NCI-H1105 treated with DMSO at 0.1 percent for 48 hours (cell line): ENCODE measurements at regions not wholly inside any gene's neighbourhood (a gene's known extent, or its start where the extent isn't known, plus 50 kb on each side); places are given as distances from the start of the nearest gene placed in this dataset.
A peak's percentile ranks its signal among the peaks of the same experiment; 100 is the strongest.

ENCODE experiments used
- DNase-seq: peaks from one replicate; lab custom pipeline; 2025; lab: John Stamatoyannopoulos, UW

DNA sequence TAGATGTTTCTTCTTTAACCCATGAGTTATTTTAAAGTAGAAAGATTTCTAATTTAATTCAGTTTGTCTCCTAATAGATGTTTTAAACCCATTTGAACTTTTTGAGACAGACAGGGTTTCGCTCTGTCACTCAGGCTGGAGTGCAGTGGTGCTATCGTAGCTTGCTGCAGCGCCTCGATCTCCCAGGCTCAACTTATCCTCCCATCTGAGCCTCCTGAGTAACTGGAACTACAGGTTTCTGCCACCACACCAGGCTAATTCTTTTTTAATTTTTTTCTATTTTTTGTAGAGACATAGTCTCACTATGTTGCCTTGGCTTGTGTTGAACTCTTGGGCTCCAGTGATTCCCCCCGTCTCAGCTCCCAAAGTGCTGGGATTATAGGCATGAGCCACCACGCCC is 53.0 kb upstream of the RAB18 start:
- DNase-seq = no peak

DNA sequence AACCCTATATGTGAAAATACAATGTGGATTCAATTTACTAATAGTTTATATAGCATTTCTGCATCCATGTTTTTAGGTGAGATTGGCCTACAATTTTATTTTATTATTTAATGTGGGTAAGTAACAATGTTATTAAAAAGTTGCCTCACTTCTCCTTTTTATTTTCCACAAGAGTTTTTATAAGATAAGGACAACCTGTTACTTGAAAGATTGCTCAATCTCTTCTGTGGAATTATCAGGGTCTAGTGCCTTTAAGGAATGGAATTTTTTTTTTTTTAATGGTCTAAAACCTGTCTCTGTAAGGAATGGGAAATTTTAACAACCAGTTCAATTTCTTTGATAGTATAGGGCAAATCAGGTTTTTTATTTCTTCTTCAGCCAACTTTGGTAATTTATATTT is 53.9 kb upstream of the RAB18 start:
- DNase-seq = no peak

DNA sequence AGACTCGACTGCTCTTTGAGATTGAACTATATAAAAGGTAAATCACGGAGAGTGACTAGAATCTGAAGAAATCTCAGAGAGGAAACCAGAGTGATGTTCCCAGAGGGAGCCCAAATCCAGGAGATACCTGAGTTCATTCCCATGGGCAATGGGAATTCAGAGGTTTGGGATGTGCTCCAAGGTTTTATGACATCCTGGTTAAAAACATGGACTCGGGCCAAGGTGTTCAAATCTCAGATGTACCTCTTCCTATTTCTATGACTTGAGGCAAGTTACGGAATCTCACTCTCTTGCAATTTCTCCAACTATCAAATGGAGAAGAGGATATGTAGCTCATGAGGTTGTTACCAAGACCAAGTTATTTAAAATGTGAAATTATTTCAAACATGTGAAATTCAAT is 54.5 kb upstream of the RAB18 start:
- DNase-seq = no peak

DNA sequence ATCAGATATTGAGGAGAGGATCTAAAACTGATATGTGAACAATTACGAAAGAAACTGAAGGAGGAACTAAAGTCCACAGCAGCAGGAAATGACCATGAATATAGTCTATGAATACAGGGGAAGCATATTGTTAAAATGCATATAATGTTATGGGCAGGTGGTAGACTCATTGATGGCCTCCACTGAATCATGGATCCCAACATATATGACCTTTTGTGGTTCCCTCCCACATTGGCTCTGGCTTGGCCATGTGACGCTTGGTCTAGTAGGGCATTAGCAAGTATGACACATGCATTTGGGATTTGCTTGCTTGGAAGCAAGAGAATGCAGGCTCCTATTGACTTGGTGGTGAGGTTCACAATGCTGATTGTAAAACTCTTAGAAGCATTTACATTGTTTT is 55.2 kb upstream of the RAB18 start:
- DNase-seq = no peak

DNA sequence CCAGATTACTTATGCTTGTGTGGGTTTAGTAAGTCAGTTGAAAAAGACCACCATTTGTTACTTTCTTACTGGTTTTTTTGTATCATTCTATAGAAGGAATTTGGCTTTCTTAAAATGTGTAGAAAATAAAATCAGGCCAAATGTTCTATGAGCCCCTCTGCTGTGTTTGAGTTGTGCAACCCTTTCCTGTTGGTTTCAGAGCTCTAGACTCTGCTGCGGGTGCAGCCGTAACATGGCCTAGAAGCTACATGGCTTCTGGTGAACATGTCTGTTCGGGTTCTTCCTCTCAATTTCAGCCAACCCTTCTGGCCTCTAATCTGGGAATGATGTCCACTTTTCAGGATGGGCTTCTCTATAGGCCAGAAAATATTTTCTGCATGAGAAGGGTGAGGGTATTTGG is 56.6 kb upstream of the RAB18 start:
- no peak for DNase-seq

DNA sequence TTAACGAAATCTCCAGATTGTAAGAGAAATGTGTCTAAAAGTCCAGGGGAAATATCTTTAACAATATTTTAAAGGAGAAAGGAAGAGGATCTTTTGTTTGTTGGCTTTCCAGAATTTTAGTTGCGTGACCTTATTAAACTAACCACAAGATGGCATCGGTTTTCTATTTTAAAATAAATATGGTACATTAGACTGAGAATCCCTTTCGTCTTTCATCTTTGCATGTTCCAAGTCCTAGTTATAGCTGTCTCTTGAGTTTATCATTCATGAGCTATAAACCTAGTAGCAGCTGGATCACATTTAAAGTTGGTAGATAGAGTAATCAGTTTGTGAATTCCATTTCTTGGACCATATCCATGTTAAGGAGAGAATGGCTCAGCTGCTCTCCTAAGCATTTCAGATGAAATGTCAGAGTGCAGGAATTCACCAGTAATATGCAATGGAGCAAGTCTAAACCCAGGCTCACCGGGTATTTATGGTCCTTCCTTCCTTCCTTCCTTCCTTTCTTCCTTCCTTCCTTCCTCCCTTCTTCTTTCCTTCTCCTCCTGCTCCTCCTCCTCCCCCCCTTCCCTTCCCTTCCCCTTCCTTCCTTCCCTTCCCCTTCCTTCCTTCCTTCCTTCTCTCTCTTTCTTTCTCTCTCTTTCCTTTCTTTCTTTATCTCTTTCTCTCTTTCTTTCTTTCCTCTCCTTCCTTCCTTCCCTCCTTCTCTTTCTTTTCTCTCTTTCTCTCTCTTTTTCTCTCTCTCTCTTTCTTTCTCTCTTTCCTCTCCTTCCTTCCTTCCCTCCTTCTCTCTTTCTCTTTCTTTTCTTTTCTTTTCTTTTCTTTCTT is 57.8 kb upstream of the RAB18 start:
- DNase-seq = peak; percentile 40

DNA sequence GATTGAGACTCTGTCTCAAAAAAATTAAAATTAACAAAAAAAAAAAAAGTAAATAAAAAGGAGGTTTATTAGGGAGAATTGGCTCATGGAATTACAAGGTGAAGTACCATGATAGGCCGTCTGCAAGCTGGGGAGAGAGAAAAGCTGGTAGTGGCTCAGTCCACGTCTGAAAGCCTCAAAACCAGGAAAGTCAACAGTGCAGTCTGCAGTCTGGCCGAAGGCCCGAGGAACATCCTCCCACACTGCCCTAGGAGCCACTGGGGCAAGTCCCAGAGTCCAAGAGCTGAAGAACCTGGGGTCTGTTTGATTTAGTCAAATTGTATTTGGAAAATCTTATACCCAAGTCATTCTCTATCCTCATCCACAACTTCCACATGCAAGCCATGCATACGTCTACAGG is 59.0 kb upstream of the RAB18 start:
- no peak for DNase-seq

DNA sequence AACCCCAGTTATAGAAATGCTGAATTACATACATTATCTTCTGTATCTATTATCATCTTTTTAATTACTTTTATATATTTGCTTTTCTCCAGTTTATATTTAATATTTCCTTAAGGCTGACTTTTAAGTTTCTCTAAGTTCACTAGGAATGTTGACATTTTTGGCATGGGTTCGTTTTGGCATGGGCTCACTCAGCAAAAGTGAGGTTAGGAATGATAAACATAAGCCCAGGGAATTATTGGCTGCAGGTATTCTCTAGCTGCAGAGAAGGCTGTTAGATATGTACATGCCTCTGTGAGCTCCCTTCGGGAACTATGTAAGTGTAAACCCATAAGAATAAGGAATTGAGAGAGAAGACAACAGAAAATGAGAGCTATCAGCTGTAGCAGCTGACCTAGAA is 63.6 kb upstream of the RAB18 start:
- DNase-seq = no peak

DNA sequence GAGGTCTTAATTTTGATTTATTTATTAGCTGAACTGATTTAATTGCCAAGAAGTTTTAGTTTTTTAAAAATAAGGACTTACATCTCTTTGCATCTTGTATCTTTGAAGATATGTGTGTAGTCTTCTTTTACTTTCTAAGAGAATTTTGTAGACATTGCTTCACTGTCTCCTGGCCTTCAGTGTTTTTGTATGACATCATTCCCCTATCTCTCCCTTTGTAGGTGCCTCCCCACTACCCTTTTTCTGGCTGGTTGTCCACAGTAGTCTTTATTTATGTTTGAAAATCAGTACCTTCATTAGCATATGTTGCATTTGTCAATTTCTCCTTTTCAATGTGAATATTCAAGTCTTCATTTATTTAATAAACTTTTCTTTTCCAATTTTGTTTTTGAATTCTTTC is 64.1 kb upstream of the RAB18 start:
- no peak for DNase-seq

DNA sequence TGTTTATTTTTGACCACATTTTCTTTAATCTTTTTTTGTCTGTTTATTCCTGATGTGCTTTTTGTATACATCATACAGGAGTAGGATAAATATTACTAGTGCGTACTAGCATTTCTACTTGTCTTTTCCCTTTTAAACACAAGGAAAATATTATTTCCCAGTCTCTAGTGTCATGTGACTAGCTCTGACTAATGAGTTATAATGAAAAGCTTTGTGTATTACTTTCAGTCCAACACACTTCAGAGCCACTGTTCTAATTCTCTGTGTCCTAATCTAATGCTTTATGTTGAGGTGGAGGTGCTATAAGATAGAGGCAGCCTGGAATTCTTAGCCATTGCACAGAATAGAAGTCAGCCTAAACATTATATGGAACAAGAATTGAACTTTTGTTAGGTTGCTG is 65.0 kb upstream of the RAB18 start:
- DNase-seq = no peak

DNA sequence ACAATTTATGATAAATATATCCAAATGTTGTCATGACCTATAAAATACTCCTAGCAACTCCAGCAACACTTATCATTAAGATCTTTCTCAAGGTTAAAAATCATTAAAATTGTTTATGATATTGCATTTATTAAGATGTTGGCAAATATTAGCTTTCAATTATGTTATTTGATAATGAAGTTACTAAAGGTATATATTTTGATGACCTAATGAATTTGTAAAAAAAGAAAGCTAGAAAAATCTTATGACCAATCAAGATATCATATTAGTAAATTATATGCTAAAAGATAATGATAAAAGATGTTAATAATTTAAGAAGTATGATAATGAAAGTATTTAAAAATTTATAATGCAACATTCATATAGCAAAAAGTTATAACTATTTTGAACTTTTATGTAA is 66.3 kb upstream of the RAB18 start:
- DNase-seq = no peak

DNA sequence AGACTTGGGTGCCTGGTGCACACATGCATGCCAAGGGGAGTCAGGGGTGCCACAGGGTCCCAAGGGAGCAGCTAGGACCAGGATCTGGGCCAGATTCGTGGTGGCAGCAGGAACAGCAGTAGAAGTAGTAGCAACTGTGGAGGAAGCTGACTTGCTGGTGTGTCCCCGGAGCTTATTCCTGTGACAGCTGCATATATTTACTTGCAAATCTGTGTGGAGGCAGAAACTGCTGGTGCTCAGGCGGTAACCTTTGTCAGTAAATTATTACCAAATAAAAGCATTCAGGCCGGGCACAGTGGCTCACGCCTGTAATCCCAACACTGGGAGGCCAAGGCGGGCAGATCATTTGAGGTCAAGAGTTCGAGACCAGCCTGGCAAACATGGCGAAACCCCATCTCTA is 67.4 kb upstream of the RAB18 start:
- no peak for DNase-seq

DNA sequence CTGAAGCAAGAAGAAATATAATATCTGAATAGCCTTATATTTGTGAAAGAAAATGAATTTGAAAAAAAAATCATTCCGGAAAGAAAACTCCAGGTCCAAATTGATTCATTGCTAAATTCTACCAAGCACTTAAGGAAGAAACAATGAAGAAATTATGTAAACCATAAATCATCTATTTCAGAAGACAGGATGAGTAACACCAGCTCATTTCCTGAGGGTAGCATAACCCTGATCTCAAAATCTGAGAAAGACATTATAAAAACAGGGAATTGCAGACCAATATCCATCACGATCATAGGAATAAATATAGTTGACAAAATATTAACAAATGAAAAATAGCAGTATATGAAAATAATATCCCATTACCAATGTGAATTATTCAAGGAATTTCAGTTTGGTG is 70.1 kb upstream of the RAB18 start:
- DNase-seq = no peak

DNA sequence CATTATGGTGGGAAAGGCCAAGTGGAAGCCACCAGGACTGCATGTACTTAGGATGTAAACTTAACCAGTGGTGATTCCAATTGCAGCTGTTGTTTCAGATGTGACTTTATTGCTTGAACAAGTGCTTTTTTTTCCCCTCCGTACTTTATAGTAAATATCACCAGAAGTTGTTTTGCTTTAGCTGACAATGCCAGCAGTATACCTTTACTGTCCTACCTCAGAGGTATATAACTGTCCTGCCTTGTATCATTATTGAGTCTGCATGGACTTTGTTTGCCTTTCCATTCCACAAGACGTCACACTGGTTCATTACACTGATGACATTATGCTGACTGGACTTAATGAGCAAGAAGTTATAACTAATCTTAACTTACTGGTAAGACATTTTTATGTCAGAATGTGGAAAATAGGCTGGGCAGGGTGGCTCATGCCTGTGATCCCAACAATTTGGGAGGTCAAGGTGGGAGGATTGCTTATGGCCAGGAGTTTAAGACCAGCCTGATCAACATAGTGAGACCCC is 77.1 kb upstream of the RAB18 start:
- DNase-seq = no peak

DNA sequence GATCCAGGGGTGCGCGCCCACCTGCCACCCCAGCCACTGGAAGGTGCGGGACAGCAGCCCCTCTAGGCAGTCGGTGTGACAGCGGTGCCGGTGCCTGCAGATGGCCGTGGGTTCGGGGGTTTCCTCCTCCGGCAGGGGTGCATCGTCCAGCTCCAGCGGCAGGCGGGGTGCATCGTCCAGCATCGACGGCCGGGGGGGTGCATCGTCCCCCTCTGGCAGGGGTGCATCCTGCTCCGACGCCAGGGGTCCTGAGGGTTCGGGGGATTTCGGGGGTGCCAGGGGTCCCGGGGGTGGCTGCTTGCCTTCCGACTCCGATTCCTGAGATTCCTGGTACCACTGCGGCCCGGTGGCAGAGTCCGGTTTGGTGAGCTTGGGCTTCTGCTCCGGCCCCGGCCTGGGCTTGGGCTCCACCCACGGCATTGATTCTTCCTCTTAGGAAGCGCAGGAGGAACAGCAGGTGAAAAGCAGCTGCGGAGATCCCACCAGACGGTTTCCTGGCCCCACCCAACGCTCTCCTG is 90.2 kb upstream of the RAB18 start:
- DNase-seq = no peak

DNA sequence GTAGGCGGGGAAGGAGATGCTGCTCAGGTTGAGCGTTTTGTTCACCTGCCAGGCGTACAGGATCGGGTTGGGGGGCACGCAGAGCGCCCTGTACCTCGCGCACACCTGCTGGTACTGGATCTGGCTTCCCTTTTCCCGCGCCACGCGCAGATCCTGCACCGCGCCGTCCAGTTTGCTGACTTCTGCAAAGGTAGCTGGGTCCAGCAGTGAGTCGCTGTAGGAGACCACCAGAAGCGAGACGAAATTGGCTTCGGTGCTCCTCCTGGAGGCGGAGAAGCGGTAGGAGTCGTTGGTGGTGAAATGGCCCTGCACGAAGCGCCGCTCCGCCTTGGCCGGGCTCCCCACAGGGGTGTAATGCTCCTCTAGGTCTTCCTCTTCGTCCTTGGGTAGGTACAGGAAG is 90.7 kb upstream of the RAB18 start:
- no peak for DNase-seq

DNA sequence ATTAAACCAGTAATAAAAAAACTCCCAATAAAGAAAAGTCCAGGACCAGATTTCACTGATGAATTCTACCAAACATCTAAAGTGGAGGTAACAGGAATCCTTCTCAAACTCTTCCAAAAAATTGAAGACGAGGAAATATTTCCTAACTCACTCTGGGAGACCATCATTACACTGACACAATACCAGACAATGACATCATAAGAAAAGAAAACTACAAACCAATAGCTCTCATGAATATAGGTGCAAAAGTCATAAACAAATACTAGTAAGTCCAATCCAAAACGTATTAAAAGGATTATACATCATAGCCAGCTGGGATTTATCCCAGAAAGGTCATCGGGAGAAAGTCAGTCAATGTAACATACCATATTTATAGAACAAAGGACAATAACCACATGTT is 94.0 kb upstream of the RAB18 start:
- no peak for DNase-seq

DNA sequence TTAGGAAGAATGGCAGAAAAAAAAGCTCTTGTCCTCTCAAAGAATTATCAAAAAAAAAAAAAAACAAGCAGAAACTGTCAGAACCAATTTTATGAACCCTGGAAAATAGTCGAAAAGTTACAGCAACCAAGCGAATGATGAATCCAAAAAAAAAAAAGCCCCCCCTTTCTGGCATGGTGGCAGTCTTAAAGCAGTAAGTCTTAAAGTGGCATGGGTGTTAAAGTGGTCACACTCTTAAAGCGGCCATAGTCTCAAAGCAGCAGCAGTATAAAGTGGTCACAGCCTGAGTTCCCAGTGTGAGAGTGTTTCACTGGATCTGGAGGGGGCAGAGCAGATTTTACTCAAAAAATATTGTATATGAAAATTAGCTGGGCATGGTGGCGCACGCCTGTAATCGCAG is 96.8 kb upstream of the RAB18 start:
- DNase-seq = no peak

DNA sequence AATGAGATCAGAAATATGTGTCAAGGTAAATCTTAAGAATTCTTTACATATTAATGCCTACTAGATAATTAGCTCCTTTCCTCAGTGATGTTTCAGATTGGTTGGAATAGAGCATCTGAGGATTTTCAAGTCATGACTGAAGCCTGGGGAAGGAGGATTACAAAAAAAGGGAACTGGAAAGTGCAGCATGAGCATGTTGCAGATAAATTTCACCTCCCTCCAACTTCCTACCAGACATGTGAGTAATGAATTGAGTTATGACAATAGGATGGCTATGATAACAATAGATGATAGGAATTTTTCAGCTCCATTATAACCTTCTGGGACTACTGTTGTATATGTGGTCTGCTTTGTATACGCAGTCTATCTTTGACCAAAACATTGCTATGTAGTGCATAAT is 104.2 kb upstream of the RAB18 start:
- DNase-seq = no peak

DNA sequence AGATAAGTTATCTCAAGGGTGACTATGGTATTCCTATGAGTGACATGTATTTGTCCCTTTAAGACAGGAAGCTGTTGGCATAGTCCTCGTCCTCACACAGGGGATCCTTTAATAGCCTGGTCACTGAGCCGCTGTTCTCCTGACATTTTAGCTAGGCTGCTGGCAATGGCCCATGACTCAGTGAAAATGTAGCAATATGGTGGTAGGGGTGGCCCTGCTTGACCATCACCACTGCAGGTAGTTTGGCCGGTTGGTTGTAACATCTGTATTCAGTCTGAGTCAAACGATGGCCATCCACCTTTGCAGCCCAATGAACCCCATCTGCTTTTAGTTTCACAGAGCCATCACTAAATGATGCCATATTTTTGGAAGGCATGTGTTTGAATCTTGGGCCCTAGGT is 110.1 kb upstream of the RAB18 start:
- DNase-seq = no peak

DNA sequence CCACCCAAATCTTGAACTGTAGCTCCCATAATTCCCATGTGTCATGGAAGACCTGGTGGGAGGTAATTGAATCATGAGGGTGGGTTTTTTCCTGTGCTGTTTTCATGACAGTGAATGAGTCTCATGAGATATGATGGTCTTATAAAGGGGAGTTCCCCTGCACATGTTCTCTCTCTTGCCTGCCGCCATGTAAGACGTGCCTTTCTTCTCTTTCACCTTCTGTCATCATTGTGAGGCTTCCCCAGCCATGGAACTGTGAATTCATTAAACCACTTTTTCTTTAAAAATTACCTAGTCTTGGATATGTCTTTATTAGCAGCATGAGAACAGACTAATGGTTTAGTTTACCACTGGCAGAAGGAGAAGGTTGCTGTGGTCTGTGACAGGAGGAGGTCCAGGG is 111.5 kb upstream of the RAB18 start:
- no peak for DNase-seq

DNA sequence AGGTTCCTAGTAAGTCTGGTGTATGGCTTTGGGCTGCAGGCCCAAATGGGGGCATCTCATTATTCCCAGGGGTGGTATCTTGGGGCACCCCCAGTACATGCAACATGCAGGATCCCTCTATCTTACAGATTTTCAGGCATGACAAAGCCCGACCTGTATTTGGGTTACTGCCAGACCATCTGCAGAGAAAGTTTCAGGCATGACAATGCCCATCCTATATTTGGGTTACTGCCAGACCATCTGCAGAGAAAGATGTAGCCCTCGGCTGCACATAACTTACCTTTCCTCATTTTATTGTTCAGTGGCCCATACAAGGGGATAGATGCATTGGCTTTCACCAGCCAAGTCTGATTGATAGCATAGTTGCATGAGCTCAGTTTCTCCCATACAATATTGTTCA is 112.2 kb upstream of the RAB18 start:
- no peak for DNase-seq

DNA sequence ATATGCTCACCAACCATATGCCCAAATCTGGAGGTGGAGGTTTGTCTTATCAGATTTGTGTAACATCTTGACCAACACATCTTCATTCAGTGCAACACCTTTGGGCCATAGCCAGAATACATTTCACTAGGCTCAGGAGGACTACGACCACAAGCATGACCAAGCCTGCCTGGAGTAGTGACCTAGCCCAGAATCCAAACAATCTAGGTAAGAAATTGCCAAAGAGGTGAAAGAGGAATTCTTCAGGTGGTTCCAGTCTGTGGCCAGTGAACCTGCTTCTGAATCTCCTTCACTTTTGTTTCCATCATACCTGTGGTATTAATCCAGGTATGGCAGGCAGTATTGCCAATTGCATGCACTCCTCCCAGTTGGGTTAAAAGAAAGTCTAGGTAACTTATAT is 112.8 kb upstream of the RAB18 start:
- DNase-seq = no peak

DNA sequence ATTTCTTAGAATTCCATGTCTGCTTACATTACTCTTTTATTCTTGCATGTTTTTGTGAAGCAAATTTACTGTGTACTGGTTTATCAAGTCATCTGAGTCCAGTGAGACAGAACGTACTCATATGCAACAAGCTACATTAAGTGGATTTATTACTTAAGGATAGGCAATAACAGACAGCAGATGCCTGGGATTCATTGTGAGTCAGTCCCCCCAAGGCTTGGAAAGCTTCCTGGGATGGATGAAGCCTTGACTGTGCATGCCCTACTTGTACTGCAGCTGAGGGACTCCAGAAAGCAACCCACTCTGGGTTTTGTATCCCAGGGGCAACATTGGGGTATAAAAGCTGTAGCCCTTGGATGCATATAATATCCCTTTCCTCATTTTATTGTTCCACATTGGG is 113.4 kb upstream of the RAB18 start:
- no peak for DNase-seq
